GM19468 (cell line): ENCODE measurements at regions not wholly inside any gene's neighbourhood (a gene's known extent, or its start where the extent isn't known, plus 50 kb on each side); places are given as distances from the start of the nearest gene placed in this dataset.
"Not testable (repeated sequence)": the region's sequence is repeated elsewhere in the genome, so short reads cannot be mapped to it uniquely, and the experiment has no call there.

Source experiments
- ATAC-seq: cut with Tn5 transposase; IDR thresholded peaks from one replicate; pipeline ENCODE4 v1.9.1; 2021; ENCODE audit warnings: mild to moderate bottlenecking, moderate library complexity, moderate number of reproducible peaks; ENCODE audit not compliant: unreplicated experiment; ENCODE audit errors: extremely low read depth

DNA sequence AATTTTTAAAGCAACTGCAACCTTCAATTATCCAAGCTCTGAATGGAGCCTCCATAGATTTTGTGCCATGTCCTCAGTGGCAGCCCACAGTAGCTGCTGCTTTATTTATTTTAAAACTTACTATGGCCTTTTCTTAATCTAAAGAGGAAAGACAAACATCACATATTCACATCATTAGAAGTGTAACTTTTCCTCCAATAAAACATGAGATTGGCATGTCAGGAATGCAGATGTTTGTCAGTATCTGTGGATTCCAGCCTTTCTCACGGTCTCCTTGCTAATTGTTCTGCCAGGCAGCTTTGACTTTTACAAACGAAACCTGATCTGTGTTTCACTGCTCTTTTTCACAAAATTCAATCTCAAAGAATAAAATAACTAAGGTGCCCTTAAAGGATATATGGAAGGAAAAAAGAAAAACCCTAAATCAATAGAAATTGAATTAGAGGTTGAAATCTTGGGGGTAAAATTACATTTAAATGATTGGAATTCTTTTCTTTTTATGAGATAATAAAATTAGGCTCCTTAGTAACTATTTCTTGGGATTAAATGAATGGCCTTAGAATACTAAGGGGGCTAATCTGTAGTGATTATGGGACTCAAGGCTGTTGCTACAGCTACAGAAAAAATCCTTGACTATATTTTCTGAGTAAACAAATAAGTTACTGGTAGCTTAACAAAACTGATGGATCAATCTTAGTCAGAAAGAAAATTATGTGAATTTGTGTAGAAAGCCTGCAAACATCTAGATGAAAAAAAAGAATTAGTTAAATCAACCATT lies 151.3 kb downstream of the RTL9 start:
- no peak for ATAC-seq

DNA sequence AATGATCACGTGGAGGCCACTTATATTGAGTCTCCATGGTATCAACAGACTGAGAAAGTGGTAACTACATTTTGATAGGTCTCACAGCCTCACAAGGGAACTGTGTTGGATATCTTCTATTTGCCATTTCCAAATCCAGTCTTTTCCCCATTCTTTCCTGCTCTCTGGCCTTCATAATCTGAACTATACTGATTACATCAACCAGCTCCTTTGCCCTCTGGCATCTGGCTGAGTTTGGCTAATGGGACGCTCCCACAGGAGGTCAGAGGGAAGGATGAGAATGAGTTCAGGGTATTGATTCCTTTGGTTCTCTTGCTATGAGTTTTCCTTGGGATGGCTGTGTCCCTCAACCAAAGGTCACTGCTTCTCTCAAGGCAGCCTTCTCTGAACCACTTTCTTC lies 152.6 kb downstream of the RTL9 start:
- ATAC-seq = no peak

DNA sequence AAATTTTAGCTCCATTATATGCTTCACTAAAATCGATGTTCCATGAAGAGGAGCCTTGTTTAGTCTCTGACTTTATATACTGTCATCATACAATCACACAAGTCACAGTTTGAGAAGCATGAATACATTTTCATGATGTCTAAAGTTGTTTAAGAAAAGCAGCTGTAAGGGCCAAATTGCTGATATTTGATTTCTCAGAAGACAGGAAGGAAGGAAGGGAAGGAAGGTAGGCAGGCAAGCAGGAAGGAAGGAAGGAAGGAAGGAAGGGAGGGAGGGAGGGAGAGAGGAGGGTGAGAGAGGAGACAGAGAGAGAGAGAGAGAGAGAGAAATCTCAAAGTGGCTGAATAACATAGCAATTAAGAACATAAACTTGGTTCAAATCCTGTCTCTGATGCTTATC lies 153.7 kb downstream of the RTL9 start:
- ATAC-seq = no peak

DNA sequence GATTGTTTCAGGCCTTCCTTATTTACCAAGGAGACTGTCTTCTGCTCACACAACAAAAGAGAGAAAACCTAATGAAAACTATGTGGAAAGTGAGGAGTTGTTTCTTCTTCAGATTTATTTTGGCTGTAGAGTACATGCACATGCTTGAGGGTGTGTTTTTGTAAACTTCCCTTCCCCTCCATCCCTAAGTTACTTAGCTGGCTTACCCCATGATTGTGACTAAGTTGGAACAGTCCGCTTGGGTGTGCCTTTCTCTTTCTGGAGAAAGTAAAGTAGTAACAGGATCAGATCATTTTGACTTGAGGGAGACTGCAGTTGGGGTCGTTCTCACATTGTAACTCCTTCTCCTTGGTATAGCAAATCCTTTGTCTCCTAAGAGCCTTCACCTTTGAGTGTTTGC lies 155.9 kb downstream of the RTL9 start:
- ATAC-seq = no peak

DNA sequence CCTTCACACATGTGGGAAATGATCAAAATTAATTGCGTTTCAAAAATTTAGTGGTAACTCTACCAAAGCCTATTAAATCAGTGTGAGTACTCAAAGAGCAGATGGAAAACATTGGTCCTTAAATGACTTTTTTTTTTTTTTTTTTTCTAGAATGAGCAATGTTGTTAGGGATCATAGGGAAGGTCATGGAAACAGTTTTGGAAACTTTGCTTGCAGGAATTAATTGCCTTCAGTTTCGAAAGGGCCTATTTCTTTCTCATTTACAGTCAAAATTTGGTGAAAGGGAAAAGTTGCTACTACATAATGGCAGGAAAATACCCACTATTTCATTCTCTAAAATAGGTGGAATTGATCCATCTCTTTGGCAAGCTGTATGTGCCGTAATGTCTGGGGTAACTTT lies 160.9 kb downstream of the RTL9 start:
- ATAC-seq = no peak

DNA sequence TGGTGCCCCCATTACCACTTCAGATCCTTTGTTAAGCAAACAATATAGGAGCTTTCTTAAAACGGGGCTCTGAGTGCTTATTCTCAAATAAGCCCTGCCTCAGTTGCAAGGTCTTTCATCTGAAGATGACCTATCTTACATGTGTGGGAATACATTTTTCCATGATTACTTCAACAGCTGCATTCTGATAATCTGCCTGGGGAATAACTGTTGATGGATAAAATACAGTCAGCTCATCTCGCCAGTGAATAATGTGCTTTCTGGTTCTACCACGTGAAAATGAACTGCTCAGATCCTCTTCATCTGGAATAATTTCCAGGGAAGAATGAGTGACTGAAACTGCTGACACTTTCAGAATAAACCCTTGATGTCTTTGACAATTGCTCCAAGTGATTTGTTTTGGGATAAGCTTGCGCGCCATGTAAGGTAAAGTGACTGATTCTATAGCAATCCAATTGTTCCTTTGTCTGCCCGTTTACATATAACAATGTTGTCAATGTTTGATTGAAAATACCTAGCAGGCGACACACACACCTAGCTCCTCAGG lies 161.3 kb downstream of the RTL9 start:
- no peak for ATAC-seq

DNA sequence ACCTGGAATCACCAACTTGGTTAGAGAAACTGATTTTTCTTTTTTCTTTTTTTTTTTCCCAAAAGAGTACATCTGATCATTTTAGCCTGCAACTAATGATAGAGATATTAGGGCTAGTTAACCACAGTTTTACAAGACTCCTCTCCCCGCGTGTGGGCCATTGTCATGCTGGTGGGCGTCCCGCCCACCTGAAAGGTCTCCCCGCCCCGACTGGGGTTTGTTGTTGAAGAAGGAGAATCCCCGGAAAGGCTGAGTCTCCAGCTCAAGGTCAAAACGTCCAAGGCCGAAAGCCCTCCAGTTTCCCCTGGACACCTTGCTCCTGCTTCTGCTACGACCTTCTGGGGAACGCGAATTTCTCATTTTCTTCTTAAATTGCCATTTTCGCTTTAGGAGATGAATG lies 162.0 kb downstream of the RTL9 start:
- not testable (repeated sequence) for ATAC-seq

DNA sequence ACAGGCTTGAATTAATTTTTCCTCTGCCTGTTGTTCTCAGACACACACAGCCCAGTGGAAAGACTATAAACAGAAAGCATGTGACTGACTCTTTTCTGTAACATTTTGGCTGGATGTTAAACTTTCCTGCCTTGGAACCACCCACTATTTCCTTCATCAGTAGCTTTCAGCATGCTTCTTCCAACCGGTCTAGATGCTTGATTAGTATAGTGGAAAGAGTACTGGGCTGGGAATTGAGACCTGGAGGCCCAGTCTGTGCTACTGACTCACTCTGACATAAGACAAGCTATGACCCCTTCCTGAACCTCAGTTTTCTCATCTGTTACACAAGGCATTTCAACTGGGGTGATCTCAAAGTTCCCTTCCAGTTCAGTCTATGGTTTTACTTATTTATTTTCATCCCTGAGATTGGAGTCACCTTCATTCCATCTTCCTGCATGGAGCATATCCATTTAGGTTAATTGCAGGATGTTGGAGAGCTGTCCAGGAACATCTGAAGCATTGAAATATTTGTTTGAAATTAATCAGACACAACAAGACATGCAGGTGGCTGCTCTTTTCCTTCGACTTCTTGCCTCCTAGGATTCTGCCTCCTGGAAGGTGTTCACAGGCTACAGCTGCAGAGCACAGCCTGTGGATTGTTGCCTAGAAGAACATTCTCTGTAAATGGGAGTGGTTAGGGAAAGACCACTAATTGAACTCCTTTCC lies 173.4 kb downstream of the RTL9 start:
- ATAC-seq = no peak

DNA sequence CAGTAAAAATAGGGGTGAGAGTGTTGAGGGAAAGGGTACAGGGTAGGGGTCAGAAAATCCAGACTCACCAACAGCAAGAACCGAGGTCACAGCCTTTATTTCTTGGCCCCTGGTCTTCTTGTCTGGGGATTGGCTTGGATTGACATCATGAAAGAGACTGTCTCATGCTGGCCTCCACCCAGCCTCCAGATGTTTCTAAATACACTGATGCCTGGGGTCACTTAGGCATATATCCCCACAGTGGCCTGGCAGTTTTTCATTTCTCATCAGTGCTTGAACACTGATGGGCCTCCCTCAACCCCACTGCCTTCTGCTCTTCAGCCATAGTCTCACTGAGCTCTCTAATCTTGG lies 173.9 kb downstream of the RTL9 start:
- no peak for ATAC-seq

DNA sequence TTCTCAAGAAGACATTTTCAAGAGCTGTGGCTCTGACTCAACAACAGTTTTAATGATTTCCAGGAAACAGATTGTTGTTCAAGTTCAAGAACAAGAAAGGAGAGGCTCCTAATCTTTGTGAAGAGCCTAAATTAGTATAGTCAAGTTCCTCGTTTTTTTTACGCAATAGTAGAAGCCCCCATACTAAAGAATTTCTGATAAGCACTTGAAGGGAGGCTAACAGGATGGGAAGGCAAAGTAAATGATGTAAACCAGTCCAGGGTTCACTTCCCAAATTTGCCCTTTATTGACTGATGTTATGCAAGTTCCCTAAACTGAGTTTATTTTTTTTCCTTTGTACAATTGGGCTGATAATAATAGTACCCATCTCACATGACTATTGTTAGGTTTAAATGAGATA lies 178.2 kb downstream of the RTL9 start:
- no peak for ATAC-seq

DNA sequence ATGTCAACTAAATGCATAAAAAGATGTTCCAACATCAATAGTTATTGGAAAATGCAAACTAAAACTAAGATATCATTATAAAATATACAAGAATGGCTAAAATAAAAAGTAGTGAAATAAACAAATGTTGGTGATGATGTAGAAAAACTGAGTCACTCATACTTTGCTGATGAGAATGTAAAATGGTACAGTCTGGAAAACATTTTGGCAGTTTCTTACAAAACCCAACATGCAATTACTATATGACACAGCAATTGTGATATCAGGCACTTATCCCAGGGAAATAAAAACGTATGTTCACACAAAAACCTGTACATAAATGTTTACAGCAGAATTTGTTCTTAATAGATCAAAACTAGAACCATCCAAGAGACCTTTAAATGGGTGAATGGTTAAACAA lies 182.6 kb downstream of the RTL9 start:
- ATAC-seq = no peak

DNA sequence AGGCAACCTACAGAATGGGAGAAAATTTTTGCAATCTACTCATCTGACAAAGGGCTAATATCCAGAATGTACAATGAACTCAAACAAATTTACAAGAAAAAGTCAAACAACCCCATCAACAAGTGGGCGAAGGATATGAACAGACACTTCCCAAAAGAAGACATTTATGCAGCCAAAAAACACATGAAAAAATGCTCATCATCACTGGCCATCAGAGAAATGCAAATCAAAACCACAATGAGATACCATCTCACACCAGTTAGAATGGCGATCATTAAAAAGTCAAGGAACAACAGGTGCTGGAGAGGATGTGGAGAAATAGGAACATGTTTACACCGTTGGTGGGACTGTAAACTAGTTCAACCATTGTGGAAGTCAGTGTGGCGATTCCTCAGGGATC lies 192.2 kb downstream of the RTL9 start:
- ATAC-seq = not testable (repeated sequence)

DNA sequence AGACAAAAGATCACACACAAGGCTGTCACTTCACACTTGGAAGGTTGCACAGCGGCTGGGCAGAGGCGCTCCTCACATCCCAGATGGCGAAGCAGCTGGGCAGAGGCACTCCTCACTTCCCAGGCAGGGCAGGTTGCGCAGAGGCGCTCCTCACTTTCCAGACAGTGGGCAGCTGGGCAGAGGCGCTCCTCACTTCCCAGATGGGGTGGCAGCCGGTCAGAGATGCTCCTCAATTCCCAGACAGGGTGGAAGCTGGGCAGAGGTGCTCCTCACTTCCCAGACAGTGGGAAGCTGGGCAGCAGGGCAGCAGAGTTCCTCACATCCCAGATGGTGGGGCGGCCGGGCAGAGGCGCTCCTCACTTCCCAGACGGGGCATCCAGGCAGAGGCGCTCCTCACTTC lies 199.2 kb downstream of the RTL9 start:
- no peak for ATAC-seq

DNA sequence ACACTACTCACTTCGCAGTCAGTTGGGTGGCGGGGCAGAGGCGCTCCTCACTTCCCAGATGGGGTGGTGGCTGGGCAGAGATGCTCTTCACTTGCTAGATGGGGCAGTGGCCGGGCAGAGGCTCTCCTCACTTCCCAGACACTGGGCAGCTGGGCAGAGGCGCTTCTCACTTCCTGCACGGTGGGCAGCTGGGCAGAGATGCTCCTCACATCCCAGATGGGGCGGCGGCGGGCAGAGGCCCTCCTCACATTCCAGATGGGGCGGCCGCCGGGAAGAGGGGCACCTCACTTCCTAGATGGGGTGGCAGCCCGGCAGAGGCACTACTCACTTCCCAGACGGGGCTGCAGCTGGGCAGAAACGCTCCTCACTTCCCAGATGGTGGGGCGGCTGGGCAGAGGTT lies 199.8 kb downstream of the RTL9 start:
- ATAC-seq = no peak

DNA sequence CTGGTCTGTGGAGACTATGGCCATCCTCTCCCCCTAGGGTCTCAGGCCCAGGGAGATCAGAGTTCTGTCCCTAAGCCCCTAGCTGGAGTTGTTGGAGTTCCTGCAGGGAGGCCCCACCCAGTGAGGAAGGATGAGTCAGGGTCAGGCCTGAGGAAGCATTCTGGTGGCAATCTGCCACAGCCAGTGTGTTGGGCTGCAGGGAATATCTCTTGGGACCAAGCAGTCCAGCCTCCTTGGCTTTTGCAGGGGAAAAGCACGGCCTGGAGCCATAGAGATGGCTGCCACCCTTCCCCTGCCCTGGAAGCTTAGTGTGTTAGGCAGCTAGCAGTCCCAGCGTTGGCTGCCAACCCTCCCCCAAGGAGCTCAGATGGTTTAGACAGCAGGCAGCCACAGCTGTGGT lies 202.4 kb downstream of the RTL9 start:
- ATAC-seq = no peak

DNA sequence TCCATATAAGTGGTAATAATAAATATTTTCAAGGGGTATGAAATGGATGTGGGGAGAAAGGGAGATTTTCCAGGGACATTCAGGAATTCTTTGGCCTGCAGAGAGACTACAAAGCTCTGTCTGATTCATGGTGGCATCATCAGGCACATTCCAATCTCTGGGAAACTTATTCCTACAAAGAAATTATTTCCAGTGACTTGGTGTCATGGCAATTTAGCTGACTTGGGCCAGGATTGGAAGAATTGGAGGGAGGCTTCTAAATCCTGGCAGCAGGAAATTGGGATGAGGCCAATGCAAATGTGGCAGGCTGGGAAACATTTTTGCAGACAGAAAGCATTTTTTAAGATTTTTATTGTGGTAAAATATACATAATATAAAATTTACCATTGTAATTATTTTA lies 204.6 kb downstream of the RTL9 start:
- ATAC-seq = no peak

DNA sequence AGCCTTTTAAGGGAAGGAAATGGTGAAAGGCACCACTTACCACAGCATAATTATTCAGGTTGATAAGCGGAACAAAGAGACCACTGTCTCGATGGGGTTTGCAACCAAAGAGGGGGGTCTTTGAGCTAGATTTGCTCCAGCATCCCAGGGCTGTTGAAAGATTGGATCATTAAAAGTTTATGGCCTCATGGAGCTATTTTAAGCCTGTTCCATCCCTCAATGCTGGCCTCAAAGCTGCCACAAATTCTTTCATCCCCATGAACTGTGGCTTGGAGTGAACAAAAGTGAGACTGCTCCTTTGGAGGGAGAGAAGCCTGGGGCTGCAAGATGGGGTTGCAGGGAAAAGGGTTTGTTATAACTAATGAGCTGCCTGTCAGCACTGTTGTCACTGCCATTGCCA lies 209.8 kb downstream of the RTL9 start:
- no peak for ATAC-seq

DNA sequence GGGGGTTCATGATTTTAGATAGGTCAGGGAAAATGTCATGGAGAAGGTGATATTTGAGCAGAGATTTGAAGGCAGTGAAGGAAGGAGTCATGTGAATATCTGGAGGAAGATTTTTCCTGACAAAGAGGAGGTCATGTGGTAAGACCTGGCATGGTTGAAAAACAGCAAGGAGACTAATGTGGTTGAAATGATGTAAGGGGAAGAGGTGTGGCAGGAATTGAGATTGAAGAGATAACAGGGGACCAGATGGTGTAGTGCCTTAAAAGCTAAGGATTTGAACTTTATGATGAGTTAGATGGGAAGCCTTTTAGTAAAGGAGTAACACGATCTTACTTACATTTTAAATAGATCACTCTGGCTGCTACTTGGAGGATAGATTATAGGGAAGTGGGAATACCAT lies 210.9 kb downstream of the RTL9 start:
- ATAC-seq = no peak

DNA sequence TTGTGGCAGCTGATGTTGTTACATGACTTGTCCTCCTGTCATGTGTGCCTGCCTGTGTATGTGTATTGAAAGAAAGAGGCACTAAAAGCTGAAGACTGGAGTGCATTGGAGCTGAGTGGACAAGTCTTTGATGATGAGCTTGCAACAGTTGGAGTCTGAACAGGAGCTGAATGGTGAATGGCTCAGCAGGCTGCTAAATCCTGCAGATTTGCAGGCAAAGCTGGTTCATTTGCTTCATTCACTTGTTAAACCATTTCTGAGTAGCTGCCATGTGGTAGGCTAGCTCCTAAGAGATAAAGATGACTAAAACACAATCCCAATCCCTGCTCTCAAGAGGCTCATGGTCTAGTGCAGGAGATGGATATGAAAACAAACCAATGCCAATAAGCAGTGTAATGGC lies 217.3 kb downstream of the CHRDL1 start:
- ATAC-seq = no peak

DNA sequence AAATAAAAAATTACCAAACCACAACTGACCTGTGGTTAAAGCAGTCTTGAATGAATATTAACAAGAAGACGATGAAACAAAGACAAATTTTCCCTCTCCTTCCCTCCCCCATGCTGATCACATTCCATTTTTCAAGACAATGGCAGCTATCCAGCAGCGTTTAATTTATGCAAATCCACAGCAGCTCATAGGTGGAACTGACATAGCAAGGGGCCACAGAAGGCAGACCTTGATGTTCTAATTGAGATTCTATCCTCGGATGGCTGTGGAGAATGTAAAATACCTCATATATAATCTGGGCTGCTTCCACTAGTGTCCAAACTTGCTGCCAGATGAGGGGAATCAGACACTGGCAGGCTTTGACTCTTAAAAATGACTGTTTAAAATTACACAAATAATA lies 211.5 kb downstream of the CHRDL1 start:
- ATAC-seq = no peak

DNA sequence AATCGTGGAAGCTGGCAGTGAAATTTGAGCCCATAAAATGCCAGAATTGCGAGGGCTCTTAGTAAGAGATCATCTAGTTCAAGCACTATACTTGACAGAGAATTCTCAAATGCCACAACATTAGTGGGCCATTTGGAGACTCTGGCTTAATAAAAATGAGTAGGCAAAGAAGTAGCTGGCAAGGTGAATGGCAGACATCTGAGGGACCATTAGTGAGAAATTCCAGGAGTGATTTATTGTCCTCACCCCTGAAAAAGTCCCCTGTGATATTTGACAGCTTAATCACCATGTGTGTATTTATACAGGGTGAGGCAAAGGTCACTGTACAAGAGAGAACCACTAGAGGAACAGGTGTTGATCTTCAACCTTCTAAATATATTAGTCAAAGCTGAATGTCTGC lies 207.5 kb downstream of the CHRDL1 start:
- no peak for ATAC-seq

DNA sequence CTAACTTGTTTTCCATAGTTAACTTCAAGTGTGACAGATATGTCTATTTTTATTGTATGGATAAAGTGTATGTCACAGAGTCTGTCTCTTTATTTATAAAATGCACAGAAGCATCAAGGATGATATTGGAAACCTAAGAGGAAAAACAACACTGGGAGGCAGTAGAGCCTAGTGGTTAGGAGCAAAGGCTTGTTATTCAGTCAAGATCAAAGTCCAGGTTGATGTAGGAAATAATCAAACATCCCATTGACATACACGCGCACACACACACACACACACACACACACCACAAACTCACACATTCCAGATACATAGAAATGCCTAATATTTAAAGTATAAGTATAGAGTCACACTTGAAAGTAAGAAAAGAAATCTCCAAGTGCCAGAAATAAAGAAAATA lies 206.8 kb downstream of the CHRDL1 start:
- ATAC-seq = no peak
